ENCODE measurements at regions not wholly inside any gene's neighbourhood (a gene's known extent, or its start where the extent isn't known, plus 50 kb on each side); places are given as distances from the start of the nearest gene placed in this dataset.

DNA sequence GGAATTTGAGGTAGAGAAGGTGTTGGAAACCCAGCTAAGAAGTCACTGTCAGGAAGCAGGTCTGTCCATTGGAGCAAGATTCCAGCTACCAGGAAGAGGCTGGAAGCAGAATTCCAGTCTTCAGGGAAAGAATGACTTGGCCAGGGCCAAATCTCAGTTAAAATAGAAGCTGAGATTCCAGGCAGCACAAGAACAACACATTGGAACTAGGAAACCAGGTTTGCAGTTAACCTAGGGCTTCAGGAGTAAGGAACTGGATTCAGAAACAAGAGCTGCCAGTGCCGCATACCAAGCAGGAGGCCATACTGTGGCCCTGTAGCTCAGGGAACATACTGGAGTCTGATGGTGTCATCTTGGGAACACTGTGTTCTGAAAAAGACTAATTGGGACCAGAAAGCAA is 73.7 kb upstream of the FUCA2 start:
- H3K4me3 ChIP-seq, result no peak overlapping the region

GRCh38 chr6:143583542-143584327 is 72.2 kb upstream of the FUCA2 start:
- no peak for TF ChIP-seq CTCF (IDR thresholded peaks at IDR 0.05)

More for the DNA sequence above, 73.7 kb upstream of the FUCA2 start:
- no peak overlapping the region for H3K27ac ChIP-seq
- no peak for TF ChIP-seq CTCF (IDR thresholded peaks at IDR 0.05)
- no peaks in the 10 kb centered on the region for H3K27me3 ChIP-seq
- no peak for DNase-seq (ENCODE audit: low spot score)
- H3K36me3 ChIP-seq, result no peaks in the 10 kb centered on the region
- H3K4me1 ChIP-seq, result no peaks in the 10 kb centered on the region
- no peaks in the 10 kb centered on the region for H3K9me3 ChIP-seq

GRCh38 chr6:143581835-143582480 is 70.4 kb upstream of the FUCA2 start:
- H3K4me1 ChIP-seq, result no peaks in the 10 kb centered on the region
- DNase-seq (ENCODE audit: low spot score), result no peak
- H3K27ac ChIP-seq, result no peak overlapping the region
- H3K27me3 ChIP-seq, result no peaks in the 10 kb centered on the region
- H3K9me3 ChIP-seq, result no peaks in the 10 kb centered on the region
- TF ChIP-seq CTCF (IDR thresholded peaks at IDR 0.05), result no peak
- H3K36me3 ChIP-seq, result no peaks in the 10 kb centered on the region
- H3K4me3 ChIP-seq, result no peak overlapping the region

More at GRCh38 chr6:143583542-143584327, 72.2 kb upstream of the FUCA2 start:
- no peaks in the 10 kb centered on the region for H3K27me3 ChIP-seq
- no peak overlapping the region for H3K4me3 ChIP-seq
- H3K27ac ChIP-seq, result no peak overlapping the region
- H3K9me3 ChIP-seq, result no peaks in the 10 kb centered on the region
- no peaks in the 10 kb centered on the region for H3K36me3 ChIP-seq
- DNase-seq (ENCODE audit: low spot score), result no peak
- no peaks in the 10 kb centered on the region for H3K4me1 ChIP-seq

GRCh38 chr6:143579703-143580102 is 68.2 kb upstream of the FUCA2 start:
- no peaks in the 10 kb centered on the region for H3K9me3 ChIP-seq
- DNase-seq (ENCODE audit: low spot score), result peak; percentile 68
- H3K27ac ChIP-seq, result no peak overlapping the region
- H3K36me3 ChIP-seq, result no peaks in the 10 kb centered on the region
- TF ChIP-seq CTCF (IDR thresholded peaks at IDR 0.05), result no peak
- no peaks in the 10 kb centered on the region for H3K27me3 ChIP-seq
- H3K4me1 ChIP-seq, result no peaks in the 10 kb centered on the region
- no peak overlapping the region for H3K4me3 ChIP-seq

DNA sequence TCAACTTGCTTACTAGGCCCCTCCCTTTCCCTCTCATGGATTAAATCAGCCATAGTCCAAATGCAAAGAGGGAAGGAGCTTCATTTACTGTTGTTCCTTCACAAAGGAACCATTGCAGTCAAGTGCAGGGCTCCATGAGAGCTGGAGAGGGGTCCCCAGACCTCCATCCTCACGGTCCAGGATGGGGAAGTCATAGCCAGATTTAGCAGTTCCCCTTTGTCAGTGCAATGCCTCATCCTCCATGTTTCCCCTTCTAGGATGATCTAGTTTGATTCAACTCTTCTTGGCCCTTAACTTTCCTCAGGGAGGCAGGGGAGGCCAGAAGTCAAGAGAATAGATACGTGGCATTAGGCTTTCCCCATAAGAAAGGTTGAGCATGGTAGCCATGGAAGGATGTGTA is 66.5 kb upstream of the FUCA2 start:
- Histone ChIP-seq H3K27ac (no peak overlapping the region), H3K4me3 (no peak overlapping the region), H3K27me3 (no peaks in the 10 kb centered on the region), H3K4me1 (no peaks in the 10 kb centered on the region), H3K9me3 (no peaks in the 10 kb centered on the region), H3K36me3 (no peaks in the 10 kb centered on the region)
- no peak for DNase-seq (ENCODE audit: low spot score)
- TF ChIP-seq CTCF (IDR thresholded peaks at IDR 0.05), result no peak

Measured in right atrium auricular region (tissue), 2 donors.